ENCODE measurements at regions not wholly inside any gene's neighbourhood (a gene's known extent, or its start where the extent isn't known, plus 50 kb on each side); places are given as distances from the start of the nearest gene placed in this dataset.

DNA sequence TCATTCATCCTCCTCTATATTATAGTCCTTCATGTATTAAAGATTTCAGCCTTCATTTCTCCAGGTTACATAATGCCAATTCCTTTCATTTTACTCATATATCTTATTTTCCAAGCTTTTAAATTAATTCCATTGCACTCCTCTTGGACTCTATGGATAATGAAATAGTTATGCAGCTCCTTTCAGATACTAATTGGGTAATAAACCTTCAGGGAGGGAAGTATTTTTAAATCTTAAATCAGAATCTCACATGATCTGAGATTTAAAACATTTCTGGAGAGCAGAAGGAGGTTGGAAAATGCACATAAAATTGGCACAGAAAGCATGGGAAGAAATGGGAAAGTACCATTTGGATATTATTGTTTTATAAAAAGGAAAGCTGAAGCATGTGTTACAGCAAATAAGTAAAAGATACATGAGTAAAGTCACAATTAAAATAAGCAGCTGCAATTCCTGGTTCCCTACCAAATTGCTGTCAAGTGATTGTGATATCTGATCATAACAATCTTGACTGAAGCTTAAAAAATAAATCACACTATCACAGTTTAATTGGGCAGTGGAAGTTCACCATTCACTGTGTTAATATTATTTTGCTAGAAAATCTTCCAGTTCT is 257.9 kb upstream of the NREP start:
- TF ChIP-seq, protein P1, sequence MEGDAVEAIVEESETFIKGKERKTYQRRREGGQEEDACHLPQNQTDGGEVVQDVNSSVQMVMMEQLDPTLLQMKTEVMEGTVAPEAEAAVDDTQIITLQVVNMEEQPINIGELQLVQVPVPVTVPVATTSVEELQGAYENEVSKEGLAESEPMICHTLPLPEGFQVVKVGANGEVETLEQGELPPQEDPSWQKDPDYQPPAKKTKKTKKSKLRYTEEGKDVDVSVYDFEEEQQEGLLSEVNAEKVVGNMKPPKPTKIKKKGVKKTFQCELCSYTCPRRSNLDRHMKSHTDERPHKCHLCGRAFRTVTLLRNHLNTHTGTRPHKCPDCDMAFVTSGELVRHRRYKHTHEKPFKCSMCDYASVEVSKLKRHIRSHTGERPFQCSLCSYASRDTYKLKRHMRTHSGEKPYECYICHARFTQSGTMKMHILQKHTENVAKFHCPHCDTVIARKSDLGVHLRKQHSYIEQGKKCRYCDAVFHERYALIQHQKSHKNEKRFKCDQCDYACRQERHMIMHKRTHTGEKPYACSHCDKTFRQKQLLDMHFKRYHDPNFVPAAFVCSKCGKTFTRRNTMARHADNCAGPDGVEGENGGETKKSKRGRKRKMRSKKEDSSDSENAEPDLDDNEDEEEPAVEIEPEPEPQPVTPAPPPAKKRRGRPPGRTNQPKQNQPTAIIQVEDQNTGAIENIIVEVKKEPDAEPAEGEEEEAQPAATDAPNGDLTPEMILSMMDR (conservative IDR thresholded peaks at IDR 0.05 in 1 of 2, IDR thresholded peaks at IDR 0.05 in 1 of 2; ENCODE audit: extremely low read depth in 1 of 2, insufficient read depth in 1 of 2, low read depth in 1 of 2, low read length in 2 of 2): no peak
- TF ChIP-seq EZH2 (IDR thresholded peaks at IDR 0.05; ENCODE audit: borderline replicate concordance, low read length): no peak
